Mesendoderm (in vitro differentiated cells): ENCODE measurements at regions not wholly inside any gene's neighbourhood (a gene's known extent, or its start where the extent isn't known, plus 50 kb on each side); places are given as distances from the start of the nearest gene placed in this dataset.

Experiments used
- DNase-seq: peaks from one replicate; pipeline ENCODE4 v3.0.0; 2013
- H2AK5ac ChIP-seq: 2 replicates; pipeline ENCODE4 v1.6.1; 2013; ENCODE audit warnings: low read length, inconsistent platforms
- H2BK120ac ChIP-seq: 2 replicates; pipeline ENCODE4 v1.6.1; 2013; ENCODE audit warnings: low read depth, mild to moderate bottlenecking, low read length, moderate library complexity, mixed read lengths
- H2BK15ac ChIP-seq: replicated peaks from 2 replicates; pipeline ENCODE4 v1.6.1; 2013; ENCODE audit warnings: low read depth, mild to moderate bottlenecking, moderate library complexity
- H2BK5ac ChIP-seq: 2 replicates; pipeline ENCODE4 v1.6.1; 2013; ENCODE audit warnings: low read length, inconsistent platforms
- H3K18ac ChIP-seq: 2 replicates; pipeline ENCODE4 v1.6.1; 2013; ENCODE audit warnings: mild to moderate bottlenecking, low read length, mixed read lengths
- H3K23ac ChIP-seq: one replicate; pipeline ENCODE4 v1.6.1; 2013; ENCODE audit warnings: low read length
- H3K27ac ChIP-seq: 2 replicates; pipeline ENCODE4 v1.5.1; 2013; ENCODE audit warnings: low read depth, mild to moderate bottlenecking, inconsistent platforms, low read length, moderate library complexity
- H3K27me3 ChIP-seq: 2 replicates; pipeline ENCODE4 v1.6.1; 2013; ENCODE audit warnings: low read length, control low read depth, mild to moderate bottlenecking, inconsistent platforms; ENCODE audit not compliant: insufficient read depth, poor library complexity
- H3K36me3 ChIP-seq: 2 replicates; pipeline ENCODE4 v1.6.1; 2013; ENCODE audit warnings: low read length, inconsistent platforms; ENCODE audit not compliant: control insufficient read depth, insufficient read depth
- H3K4ac ChIP-seq: one replicate; pipeline ENCODE4 v1.6.1; 2013; ENCODE audit warnings: low read depth, mild to moderate bottlenecking, low read length, moderate library complexity
- H3K4me1 ChIP-seq: 2 replicates; pipeline ENCODE4 v1.6.1; 2013; ENCODE audit warnings: low read depth, low read length, inconsistent platforms; ENCODE audit not compliant: control insufficient read depth
- H3K4me2 ChIP-seq: 2 replicates; pipeline ENCODE4 v1.6.1; 2013; ENCODE audit warnings: low read length
- H3K4me3 ChIP-seq: 2 replicates; pipeline ENCODE4 v1.5.1; 2013; ENCODE audit warnings: mild to moderate bottlenecking, low read length
- H3K56ac ChIP-seq: one replicate; pipeline ENCODE4 v1.6.1; 2013; ENCODE audit warnings: low read length
- H3K79me1 ChIP-seq: 2 replicates; pipeline ENCODE4 v1.6.1; 2013; ENCODE audit warnings: low read length, inconsistent platforms
- H3K79me2 ChIP-seq: 2 replicates; pipeline ENCODE4 v1.6.1; 2013; ENCODE audit warnings: mild to moderate bottlenecking, low read length; ENCODE audit not compliant: control insufficient read depth, insufficient read depth
- H3K9ac ChIP-seq: 2 replicates; pipeline ENCODE4 v1.6.1; 2013; ENCODE audit warnings: low read length, inconsistent platforms
- H4K5ac ChIP-seq: one replicate; pipeline ENCODE4 v1.6.1; 2013; ENCODE audit warnings: low read length
- H4K8ac ChIP-seq: one replicate; pipeline ENCODE4 v1.6.1; 2013; ENCODE audit warnings: low read depth, mild to moderate bottlenecking, control low read depth, low read length, moderate library complexity
- WGBS: extraction: QIAGEN DNeasy Blood & Tissue Kit; methylation state at CpG from one replicate; pipeline ENCODE4 v1.1.7; 2013; ENCODE audit warnings: low lambda C conversion rate, missing lambda C conversion rate; ENCODE audit not compliant: insufficient coverage; ENCODE audit errors: extremely low coverage; 5-methylcytosine and 5-hydroxymethylcytosine counted together

GRCh38 chr19:5263615-5264014 is 77.0 kb downstream of the PTPRS start:
- Histone ChIP-seq H3K27me3 (no peaks in the 10 kb centered on the region), H3K56ac (no peak overlapping the region), H3K18ac (no peak overlapping the region), H2BK5ac (no peak overlapping the region), H4K5ac (no peak overlapping the region), H3K27ac (no peak overlapping the region), H3K23ac (no peak overlapping the region), H3K36me3 (no peaks in the 10 kb centered on the region), H3K4me3 (no peak overlapping the region), H2AK5ac (no peak overlapping the region), H3K79me2 (no peaks in the 10 kb centered on the region), H2BK120ac (no peak overlapping the region), H3K4me2 (no peak overlapping the region), H3K79me1 (no peaks in the 10 kb centered on the region), H3K4me1 (no peaks in the 10 kb centered on the region), H2BK15ac (no peak overlapping the region), H3K9ac (no peak overlapping the region), H3K4ac (no peak overlapping the region), H4K8ac (no peak overlapping the region)
- no CpG with 5 or more reads among the region's 23 CpGs for WGBS
- DNase-seq = no peak

- H2BK5ac ChIP-seq = no peak overlapping the region
- no peak overlapping the region for H3K23ac ChIP-seq
- H3K56ac ChIP-seq = no peak overlapping the region
- H3K18ac ChIP-seq = no peak overlapping the region
- H2AK5ac ChIP-seq = no peak overlapping the region
- no peak overlapping the region for H4K8ac ChIP-seq
- WGBS = no CpG with 5 or more reads among the region's 14 CpGs
- no peaks in the 10 kb centered on the region for H3K4me1 ChIP-seq
- no peak overlapping the region for H3K4me3 ChIP-seq
- no peak overlapping the region for H2BK120ac ChIP-seq
- H3K27ac ChIP-seq = no peak overlapping the region
- no peak overlapping the region for H3K4ac ChIP-seq
- H3K79me1 ChIP-seq = no peaks in the 10 kb centered on the region
- no peak for DNase-seq
- H3K79me2 ChIP-seq = no peaks in the 10 kb centered on the region
- H3K9ac ChIP-seq = no peak overlapping the region
- H3K27me3 ChIP-seq = no peaks in the 10 kb centered on the region
- H2BK15ac ChIP-seq = no peak overlapping the region
- no peaks in the 10 kb centered on the region for H3K36me3 ChIP-seq
- H3K4me2 ChIP-seq = no peak overlapping the region
- H4K5ac ChIP-seq = no peak overlapping the region
Measured at GRCh38 chr19:5262721-5263120, 77.9 kb downstream of the PTPRS start.

DNA sequence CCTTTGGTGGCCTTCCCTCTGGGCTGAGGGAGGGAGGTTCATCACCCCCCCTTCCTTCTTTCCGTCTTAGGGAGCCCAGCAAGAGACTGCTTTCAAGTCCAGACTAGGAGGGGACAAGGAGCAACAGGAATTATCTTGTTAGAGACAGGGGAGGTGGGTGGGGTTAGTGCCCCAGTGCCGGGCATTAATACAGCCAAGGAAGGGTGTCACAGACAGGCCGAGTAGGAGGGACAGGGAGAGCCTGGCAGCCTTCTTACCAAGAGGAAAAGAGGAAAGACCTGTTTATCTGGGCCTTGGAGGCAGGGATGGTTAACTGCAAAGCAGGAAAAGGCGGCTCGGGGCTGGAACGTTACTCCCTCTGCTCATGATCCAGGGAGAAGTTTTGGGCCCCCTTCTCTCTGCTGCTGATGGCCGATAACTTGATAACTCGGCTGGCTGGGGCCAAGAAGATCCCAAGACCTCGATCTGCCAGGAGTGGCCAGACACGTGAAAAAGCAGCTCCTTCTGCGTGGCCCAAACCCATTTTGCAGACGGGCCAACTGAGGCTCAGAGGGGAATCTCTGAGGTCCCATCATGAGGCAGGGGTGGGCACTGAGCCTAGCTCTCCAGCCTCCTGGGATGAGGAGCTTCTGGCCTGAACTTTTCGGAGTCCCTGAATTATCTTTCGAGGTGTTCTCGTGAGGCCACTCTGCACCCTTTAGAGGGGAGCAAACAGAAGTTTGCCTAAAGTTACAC is 79.3 kb downstream of the PTPRS start:
- Histone ChIP-seq H3K27ac (no peak overlapping the region), H3K9ac (no peak overlapping the region), H4K8ac (no peak overlapping the region), H2BK120ac (no peak overlapping the region), H3K18ac (no peak overlapping the region), H3K4me1 (no peaks in the 10 kb centered on the region), H3K56ac (no peak overlapping the region), H4K5ac (no peak overlapping the region), H3K23ac (no peak overlapping the region), H3K4ac (no peak overlapping the region), H3K4me3 (no peak overlapping the region), H3K36me3 (no peaks in the 10 kb centered on the region), H2BK5ac (no peak overlapping the region), H3K27me3 (no peaks in the 10 kb centered on the region), H2AK5ac (no peak overlapping the region), H3K79me1 (no peaks in the 10 kb centered on the region), H3K79me2 (no peaks in the 10 kb centered on the region), H2BK15ac (no peak overlapping the region), H3K4me2 (no peak overlapping the region)
- no peak for DNase-seq
- WGBS = no CpG with 5 or more reads among the region's 15 CpGs

DNA sequence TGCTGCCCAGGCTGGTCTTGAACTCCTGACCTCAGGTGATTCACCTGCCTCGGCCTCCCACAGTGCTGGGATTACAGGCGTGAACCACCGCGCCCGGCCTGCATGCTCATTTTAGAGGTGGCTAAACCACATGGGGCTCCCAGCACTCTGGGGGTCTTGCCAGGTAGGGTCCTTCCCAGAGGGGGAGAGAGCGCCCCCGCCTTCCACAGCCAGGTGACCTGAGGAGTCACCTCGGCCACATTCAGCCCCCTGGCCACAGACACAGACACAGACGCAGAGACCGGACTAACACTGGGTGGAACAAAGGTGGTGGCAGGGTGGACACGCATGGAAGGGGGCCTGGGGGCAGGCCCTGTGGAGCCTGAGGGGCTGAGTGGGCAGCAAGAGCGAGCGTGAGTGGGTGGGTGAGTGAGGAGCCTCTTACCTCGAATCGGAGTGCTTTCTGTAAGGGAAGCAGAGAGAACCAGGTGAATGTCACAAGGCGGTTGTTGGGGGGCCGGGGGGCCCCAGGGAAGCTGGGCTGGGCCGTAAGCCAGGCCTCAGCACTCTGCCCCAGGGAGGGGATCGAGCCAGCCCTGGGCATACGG is 80.1 kb downstream of the PTPRS start:
- H4K8ac ChIP-seq = no peak overlapping the region
- no peak overlapping the region for H2BK120ac ChIP-seq
- H3K36me3 ChIP-seq = no peaks in the 10 kb centered on the region
- no peak overlapping the region for H3K4me2 ChIP-seq
- no peak overlapping the region for H3K27ac ChIP-seq
- no peaks in the 10 kb centered on the region for H3K79me1 ChIP-seq
- H3K4ac ChIP-seq = no peak overlapping the region
- H3K4me1 ChIP-seq = no peaks in the 10 kb centered on the region
- H3K23ac ChIP-seq = no peak overlapping the region
- H2BK15ac ChIP-seq = no peak overlapping the region
- H3K9ac ChIP-seq = no peak overlapping the region
- DNase-seq = no peak
- no peak overlapping the region for H2BK5ac ChIP-seq
- no peak overlapping the region for H2AK5ac ChIP-seq
- H3K56ac ChIP-seq = no peak overlapping the region
- H4K5ac ChIP-seq = no peak overlapping the region
- no peaks in the 10 kb centered on the region for H3K79me2 ChIP-seq
- no CpG with 5 or more reads among the region's 20 CpGs for WGBS
- no peak overlapping the region for H3K4me3 ChIP-seq
- H3K27me3 ChIP-seq = no peaks in the 10 kb centered on the region
- no peak overlapping the region for H3K18ac ChIP-seq

- no CpG with 5 or more reads among the region's 4 CpGs for WGBS
- H3K36me3 ChIP-seq = no peaks in the 10 kb centered on the region
Measured at GRCh38 chr19:5259750-5260149, 80.9 kb downstream of the PTPRS start.

More at GRCh38 chr19:5259750-5260149, 80.9 kb downstream of the PTPRS start:
- Histone ChIP-seq H3K4ac (no peak overlapping the region), H3K27ac (no peak overlapping the region), H4K8ac (no peak overlapping the region), H2BK120ac (no peak overlapping the region), H3K56ac (no peak overlapping the region), H4K5ac (no peak overlapping the region), H3K4me1 (no peaks in the 10 kb centered on the region), H3K79me1 (no peaks in the 10 kb centered on the region), H2AK5ac (no peak overlapping the region), H3K79me2 (no peaks in the 10 kb centered on the region), H3K4me3 (no peak overlapping the region), H3K23ac (no peak overlapping the region), H3K9ac (no peak overlapping the region), H2BK15ac (no peak overlapping the region), H3K4me2 (no peak overlapping the region), H3K18ac (no peak overlapping the region), H2BK5ac (no peak overlapping the region), H3K27me3 (no peaks in the 10 kb centered on the region)
- no peak for DNase-seq
